HG02840 (cell line): ENCODE measurements at regions not wholly inside any gene's neighbourhood (a gene's known extent, or its start where the extent isn't known, plus 50 kb on each side); places are given as distances from the start of the nearest gene placed in this dataset.

Experiments
- ATAC-seq: cut with Tn5 transposase; IDR thresholded peaks from one replicate; pipeline ENCODE4 v1.9.1; 2021; ENCODE audit warnings: mild to moderate bottlenecking, moderate library complexity, moderate number of reproducible peaks; ENCODE audit not compliant: unreplicated experiment, low FRiP score

GRCh38 chr2:21326152-21326551 lies 202.4 kb downstream of the TDRD15 start:
- ATAC-seq, result no peak

DNA sequence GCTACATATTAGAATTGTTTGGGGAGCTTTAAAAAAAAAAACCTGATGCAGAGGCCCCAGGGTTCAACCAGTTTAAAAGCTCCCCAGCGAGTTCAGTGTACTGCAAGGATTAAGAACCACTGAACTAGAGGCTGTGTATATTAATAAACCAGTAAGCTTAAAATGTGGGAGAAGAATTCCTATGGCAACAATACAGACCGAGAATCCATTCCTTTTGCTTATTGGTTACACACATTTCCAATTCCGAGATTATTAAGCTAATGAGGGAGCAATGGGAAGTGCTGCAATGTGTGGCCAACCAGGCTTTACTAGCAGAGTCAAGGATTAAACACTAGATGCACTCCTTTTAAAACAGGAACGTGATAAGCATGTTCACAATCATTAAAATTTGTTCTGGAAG lies 204.4 kb downstream of the TDRD15 start:
- no peak for ATAC-seq

GRCh38 chr2:21330786-21331391 lies 207.1 kb downstream of the TDRD15 start:
- no peak for ATAC-seq

- no peak for ATAC-seq
Measured at GRCh38 chr2:21331625-21332370, 208.0 kb downstream of the TDRD15 start.

DNA sequence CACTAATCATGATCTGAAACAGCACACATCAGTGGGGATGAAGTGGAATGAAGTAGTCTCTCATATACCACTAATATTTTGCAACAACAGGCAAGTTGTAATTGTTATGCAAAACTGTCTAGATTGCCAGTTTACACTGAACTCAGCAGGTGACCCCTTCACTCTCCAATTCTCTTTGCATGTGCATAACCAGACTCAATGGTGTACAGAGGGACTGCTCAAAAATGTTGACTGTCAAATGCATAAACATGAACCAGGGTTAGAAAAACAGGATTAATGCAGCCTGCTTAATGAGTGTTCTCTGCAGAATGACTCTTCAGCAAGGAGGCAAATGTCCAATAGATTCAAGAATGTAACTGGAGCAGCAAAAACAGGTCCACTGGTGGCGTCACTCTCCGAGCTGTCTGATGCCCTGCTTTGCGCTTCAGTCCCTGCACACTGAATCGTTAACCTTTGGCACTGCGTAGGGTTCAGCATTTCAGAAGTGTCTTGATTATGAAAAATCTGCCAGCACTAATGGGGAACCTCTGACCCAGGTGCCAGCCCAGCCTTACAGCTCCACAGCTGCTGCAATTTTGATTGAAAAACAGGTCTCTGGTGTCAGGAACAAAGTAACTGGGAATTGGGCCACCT lies 209.3 kb downstream of the TDRD15 start:
- ATAC-seq, result no peak

DNA sequence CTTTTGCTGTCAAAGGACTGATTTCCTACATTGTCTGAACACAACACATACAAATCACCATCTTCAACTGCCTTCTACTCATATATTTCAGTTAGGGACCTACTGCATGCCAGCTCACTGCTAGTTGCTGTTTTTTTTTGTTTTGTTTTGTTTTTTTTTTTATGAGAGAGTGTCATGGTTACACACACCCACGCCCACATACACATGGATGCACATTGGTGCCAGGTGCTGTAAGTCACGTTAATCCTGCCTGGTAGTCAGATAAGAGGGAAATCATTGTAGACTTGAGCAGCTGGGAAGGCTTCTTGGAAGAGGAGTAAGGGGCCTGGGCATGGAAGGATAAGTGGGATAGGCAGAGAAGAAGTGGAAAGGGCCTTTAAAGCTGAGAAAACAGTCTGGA lies 209.9 kb downstream of the TDRD15 start:
- no peak for ATAC-seq

- no peak for ATAC-seq
Measured at GRCh38 chr2:21346984-21347383, 223.2 kb downstream of the TDRD15 start.

GRCh38 chr2:21353879-21354679 lies 230.3 kb downstream of the TDRD15 start:
- ATAC-seq, result no peak

DNA sequence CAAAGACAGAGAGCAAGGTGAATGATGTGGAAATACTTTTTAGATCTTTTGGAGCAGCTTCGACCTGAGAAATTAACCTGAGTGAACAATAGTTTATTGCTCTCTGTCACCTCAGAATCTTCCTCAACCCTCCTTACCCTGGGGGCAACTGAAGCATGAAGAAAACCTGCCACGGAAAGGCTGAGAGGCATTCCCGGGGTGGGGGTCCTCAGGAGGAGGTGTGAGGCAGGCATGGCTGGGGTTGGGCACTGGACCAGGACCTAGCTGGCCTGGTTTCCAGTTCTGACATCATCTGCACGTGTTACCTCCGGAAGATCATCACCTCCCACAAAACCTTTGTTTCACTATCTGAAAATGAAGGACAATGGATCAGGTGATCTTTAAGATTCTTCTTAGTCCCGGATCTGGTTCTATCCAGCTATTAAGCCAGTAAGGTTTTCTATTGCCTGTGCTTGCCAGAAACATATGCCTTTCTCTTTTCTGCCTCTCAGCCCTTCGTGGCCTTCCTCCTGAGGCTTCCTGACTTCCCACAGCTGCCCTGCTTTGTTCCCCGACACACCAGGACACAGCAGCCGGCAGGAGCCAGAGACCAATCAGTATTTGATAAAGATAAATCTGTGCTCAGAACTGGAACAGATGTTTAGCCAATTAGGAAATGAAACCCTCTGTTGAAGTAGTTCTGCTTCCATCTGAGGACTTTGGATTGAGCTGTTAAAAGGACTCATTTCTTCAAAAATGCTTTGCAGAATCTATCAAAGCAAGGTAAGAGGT lies 232.5 kb downstream of the TDRD15 start:
- ATAC-seq, result no peak

DNA sequence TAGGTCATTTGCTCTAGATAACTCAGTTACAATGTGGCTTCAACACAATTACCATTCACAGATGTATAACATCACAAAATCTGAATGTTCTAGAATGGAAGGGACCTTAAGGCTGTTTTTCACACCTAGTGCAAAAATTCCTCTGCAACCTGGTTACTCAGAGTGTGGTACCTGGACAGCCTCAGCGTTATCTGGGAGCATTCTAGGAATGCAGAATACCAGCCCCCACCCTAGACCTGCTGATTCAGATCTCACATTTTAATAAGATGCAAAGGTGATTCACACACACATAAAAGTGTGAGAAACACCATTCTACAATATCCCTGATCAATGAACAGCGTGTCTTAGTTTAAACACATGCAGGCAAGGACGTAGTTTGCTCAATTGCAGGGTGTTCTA lies 233.1 kb downstream of the TDRD15 start:
- no peak for ATAC-seq

- ATAC-seq, result no peak
Measured at GRCh38 chr2:21358976-21359375, 235.2 kb downstream of the TDRD15 start.

GRCh38 chr2:21361384-21361783 lies 237.6 kb downstream of the TDRD15 start:
- ATAC-seq, result no peak

- ATAC-seq, result no peak
Measured at GRCh38 chr2:21361957-21362486, 238.3 kb downstream of the TDRD15 start.

DNA sequence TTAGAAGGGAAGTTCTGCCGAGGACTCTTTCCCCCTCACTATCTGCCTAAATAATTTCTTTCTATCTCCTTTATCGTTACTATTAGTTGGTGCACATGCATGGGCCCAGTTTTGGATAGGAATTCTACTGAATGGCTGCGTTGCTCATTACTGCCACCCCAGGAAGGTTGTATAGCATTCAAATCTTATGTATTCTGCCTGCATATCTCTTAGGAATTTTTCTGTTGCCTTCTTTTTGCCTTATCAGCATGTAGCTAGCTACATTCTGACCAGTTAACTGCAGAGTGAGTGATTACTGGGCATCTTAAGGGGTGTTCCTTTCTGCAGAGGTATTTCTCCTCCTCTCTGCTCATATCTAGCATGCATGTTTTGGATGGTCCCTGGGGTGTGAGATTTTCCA lies 239.6 kb downstream of the TDRD15 start:
- ATAC-seq, result no peak

GRCh38 chr2:21367421-21367820 lies 243.7 kb downstream of the TDRD15 start:
- ATAC-seq, result no peak

DNA sequence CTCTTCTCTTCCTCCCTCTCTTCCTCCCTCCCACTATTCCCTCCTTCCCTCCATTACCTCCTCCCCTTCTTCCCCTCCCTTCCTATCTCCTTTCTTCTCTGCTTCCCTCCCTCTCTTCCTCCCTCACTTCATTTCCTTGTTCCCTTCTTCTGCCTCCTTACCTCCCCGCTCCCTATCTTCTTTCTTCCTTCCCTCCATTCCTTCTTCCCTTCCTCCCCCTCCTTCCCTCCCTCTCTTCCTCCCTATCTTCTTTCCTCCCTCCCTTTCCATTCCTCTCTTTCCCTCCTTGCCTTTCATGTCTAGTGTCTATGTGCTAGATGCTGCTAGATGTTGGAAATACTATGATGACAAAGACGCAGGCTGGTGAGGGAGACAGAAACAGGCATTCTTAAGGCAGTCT lies 246.0 kb downstream of the TDRD15 start:
- ATAC-seq, result no peak

GRCh38 chr2:21371499-21372003 lies 247.8 kb downstream of the TDRD15 start:
- ATAC-seq, result no peak

DNA sequence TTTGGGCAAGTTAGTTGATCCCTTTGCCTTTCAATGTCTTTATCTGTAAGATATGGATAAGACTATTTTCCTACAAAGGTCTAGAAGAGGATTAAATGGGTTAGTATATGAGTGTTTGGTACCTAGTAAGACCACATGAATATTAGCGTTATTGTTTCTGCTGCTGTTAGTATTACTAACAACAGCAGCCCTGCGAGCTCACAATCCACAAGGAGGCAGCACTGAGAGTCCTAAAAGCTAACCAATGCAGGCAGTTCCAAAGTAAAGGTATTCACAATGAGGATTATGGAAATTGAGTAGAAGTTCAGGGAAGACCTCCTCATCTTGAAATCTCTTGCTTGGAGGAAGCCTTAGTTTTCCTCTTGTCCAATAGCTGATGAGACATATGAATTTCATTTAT lies 248.9 kb downstream of the TDRD15 start:
- no peak for ATAC-seq

- no peak for ATAC-seq
Measured at GRCh38 chr2:21376864-21377263, 253.1 kb downstream of the TDRD15 start.

GRCh38 chr2:21379140-21379539 lies 255.4 kb downstream of the TDRD15 start:
- no peak for ATAC-seq
